ENCODE measurements at regions not wholly inside any gene's neighbourhood (a gene's known extent, or its start where the extent isn't known, plus 50 kb on each side); places are given as distances from the start of the nearest gene placed in this dataset.

DNA sequence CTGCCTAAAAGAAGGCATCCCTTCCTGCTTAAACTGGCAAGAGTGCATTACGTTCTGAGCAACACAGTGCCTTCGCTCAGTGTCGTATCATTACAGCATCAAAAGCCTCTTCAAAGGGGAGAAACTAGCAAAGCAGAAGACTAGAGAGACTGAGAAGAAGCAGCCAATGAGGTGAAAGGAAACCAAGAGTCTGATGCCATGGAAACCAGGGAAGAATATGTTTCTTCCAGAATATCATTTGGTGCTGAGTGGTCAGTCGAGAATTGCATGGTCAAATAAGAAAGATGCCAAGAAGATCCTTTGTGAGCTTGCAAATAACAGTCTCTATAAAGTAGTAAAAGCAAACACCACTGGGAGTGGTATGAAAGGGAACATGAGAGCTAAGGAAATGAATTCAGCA lies 312.1 kb upstream of the CHST9 start:
- no peak for TF ChIP-seq CTCF (IDR thresholded peaks at IDR 0.05)
- TF ChIP-seq EP300 (IDR thresholded peaks at IDR 0.05), result no peak
- no peak for TF ChIP-seq POLR2A (IDR thresholded peaks at IDR 0.05; ENCODE audit: low read depth)
- no peak for TF ChIP-seq POLR2AphosphoS5 (IDR thresholded peaks at IDR 0.05)

Data from esophagus muscularis mucosa (tissue), 4 donors.